Endothelial cell of umbilical vein (primary cell): ENCODE measurements at regions not wholly inside any gene's neighbourhood (a gene's known extent, or its start where the extent isn't known, plus 50 kb on each side); places are given as distances from the start of the nearest gene placed in this dataset.

Source experiments
- BruUV-seq: library from RNA; stranded (reverse); fragments of 400-500 nt; replicated peaks from 2 replicates; lab custom pipeline; 2021; lab: Mats Ljungman, UMichigan
- CTCF ChIA-PET: fragments of 300-600, 350-600 bp; sonication (Branson Sonifier 250); formaldehyde crosslinking; loops from one replicate; lab custom pipeline; 2021; ENCODE audit warnings: antibody characterized with exemption, inconsistent platforms; lab: Charles Lee
- POLR2A ChIA-PET: fragments of 300-600, 350-600 bp; sonication (Branson Sonifier 250); formaldehyde crosslinking; loops from one replicate; lab custom pipeline; 2021; ENCODE audit warnings: antibody characterized with exemption, inconsistent platforms; lab: Charles Lee
- DNase-seq: peaks from one replicate; pipeline ENCODE4 v3.0.0-alpha.2; 2011; ENCODE audit warnings: low read depth, low spot score
- FAIRE-seq: peaks from 2 replicates; lab custom pipeline; 2011; peaks lifted over from hg19 to GRCh38; lab: Jason Lieb, UNC
- H2AFZ ChIP-seq: 2 replicates; pipeline ENCODE4 v1.6.0; 2012; ENCODE audit warnings: low read depth, low read length, control low read depth, inconsistent platforms
- H3K27ac ChIP-seq: 2 replicates; pipeline ENCODE4 v1.5.1; 2011; ENCODE audit warnings: low read depth, mild to moderate bottlenecking, control low read depth, low read length, moderate library complexity; ENCODE audit not compliant: insufficient read depth
- H3K27me3 ChIP-seq, 2 experiments: 2 replicates each; pipeline versions ENCODE4 v1.6.0 to v1.6.1; 2011; ENCODE audit warnings: low read length in 2 of 2, mixed read lengths in 1 of 2; ENCODE audit not compliant: control insufficient read depth in 2 of 2, insufficient read depth in 2 of 2
- H3K36me3 ChIP-seq, 2 experiments: 2 replicates in 1 of 2; 3 replicates in 1 of 2; pipeline ENCODE4 v1.5.1; 2011; ENCODE audit warnings: low read length in 2 of 2, mild to moderate bottlenecking in 1 of 2, moderate library complexity in 1 of 2; ENCODE audit not compliant: control insufficient read depth in 2 of 2, insufficient read depth in 2 of 2; ENCODE audit errors: extremely low read depth in 1 of 2
- H3K4me1 ChIP-seq: 3 replicates; pipeline ENCODE4 v1.5.1; 2011; ENCODE audit warnings: mild to moderate bottlenecking, low read length; ENCODE audit not compliant: control insufficient read depth, insufficient read depth; ENCODE audit errors: extremely low read depth
- H3K4me2 ChIP-seq: 2 replicates; pipeline ENCODE4 v1.6.1; 2011; ENCODE audit warnings: low read length, control low read depth, mixed read lengths; ENCODE audit not compliant: insufficient read depth
- H3K4me3 ChIP-seq, 3 experiments: fragments of 200-600 bp in 1 of 3; sonication (generic), shearing (Covaris generic) in 1 of 3; replicated peaks in 1 of 3; 2 replicates each; pipeline ENCODE4 v1.5.1; 2011 to 2016; ENCODE audit warnings: control low read depth in 3 of 3, low read length in 3 of 3, mild to moderate bottlenecking in 2 of 3, inconsistent platforms in 1 of 3, low read depth in 1 of 3, moderate library complexity in 1 of 3; ENCODE audit not compliant: insufficient read depth in 1 of 3
- H3K79me2 ChIP-seq: 2 replicates; pipeline ENCODE4 v1.6.0; 2012; ENCODE audit warnings: low read length, inconsistent platforms; ENCODE audit not compliant: control insufficient read depth, insufficient read depth
- H3K9ac ChIP-seq: replicated peaks from 2 replicates; pipeline ENCODE3; 2011; ENCODE audit warnings: low read length, control low read depth; ENCODE audit not compliant: insufficient read depth; ENCODE audit errors: extremely low read depth
- H3K9me1 ChIP-seq: replicated peaks from 3 replicates; pipeline ENCODE4 v1.6.0; 2011; ENCODE audit warnings: mild to moderate bottlenecking, low read length; ENCODE audit not compliant: control insufficient read depth, insufficient read depth; ENCODE audit errors: extremely low read depth
- H3K9me3 ChIP-seq: replicated peaks from 2 replicates; pipeline ENCODE4 v1.5.1; 2012; ENCODE audit warnings: low read length, inconsistent platforms; ENCODE audit not compliant: control insufficient read depth, insufficient read depth
- H4K20me1 ChIP-seq: replicated peaks from 2 replicates; pipeline ENCODE3; 2011; ENCODE audit warnings: mild to moderate bottlenecking, low read length; ENCODE audit not compliant: control insufficient read depth, insufficient read depth; ENCODE audit errors: extremely low read depth
- CTCF ChIP-seq, 2 donors: IDR thresholded peaks; 1 replicate in 1 of 2; 2 replicates in 1 of 2; pipeline ENCODE4 v1.5.1; 2011; ENCODE audit warnings: low read length in 2 of 2, mild to moderate bottlenecking in 2 of 2, moderate library complexity in 2 of 2, control low read depth in 1 of 2, inconsistent platforms in 1 of 2, low read depth in 1 of 2; ENCODE audit not compliant: insufficient read depth in 1 of 2; ENCODE audit errors: extremely low read depth in 1 of 2
- JUN ChIP-seq: IDR thresholded peaks from 2 replicates; pipeline ENCODE4 v1.6.1; 2011; ENCODE audit warnings: borderline replicate concordance, low read depth; ENCODE audit not compliant: insufficient read length, insufficient read depth
- POLR2A ChIP-seq: IDR thresholded peaks from 2 replicates; pipeline ENCODE4 v1.6.1; 2012; ENCODE audit warnings: low read depth, mild to moderate bottlenecking, control low read depth, low read length
- POLR2AphosphoS5 ChIP-seq: IDR thresholded peaks from 2 replicates; pipeline ENCODE4 v1.6.1; 2012; ENCODE audit warnings: low read depth, mild to moderate bottlenecking, control low read depth, low read length, moderate library complexity; ENCODE audit not compliant: insufficient read depth
- dilution Hi-C: fragments of 300-500 bp; cut with MboI; formaldehyde crosslinking; loops from one replicate; pipeline ENCODE4 v1.15.0; 2019; ENCODE audit warnings: low sequenced_read_pairs; ENCODE audit not compliant: extremely low pct_ligation_motif_present
- intact Hi-C: fragments of 100-400 bp; cut with micrococcal nuclease; formaldehyde crosslinking; loops from one replicate; pipeline ENCODE4 v1.10.0; 2022

- Histone ChIP-seq H3K4me3 (no peak overlapping the region), H4K20me1 (no peaks in the 10 kb centered on the region), H3K79me2 (no peaks in the 10 kb centered on the region), H3K27ac (no peak overlapping the region), H3K36me3 (no peaks in the 10 kb centered on the region), H3K27me3 (no peaks in the 10 kb centered on the region), H3K9me3 (peaks cover 2% of the 10 kb centered on the region), H3K9ac (no peak overlapping the region), H3K4me1 (no peaks in the 10 kb centered on the region), H3K9me1 (no peaks in the 10 kb centered on the region), H2AFZ (no peak overlapping the region), H3K4me2 (no peak overlapping the region)
- TF ChIP-seq JUN (no peak), POLR2A (no peak), POLR2AphosphoS5 (no peak), CTCF (IDR thresholded peaks at IDR 0.05; ENCODE audit: extremely low read depth in 1 of 2, insufficient read depth in 1 of 2, low read depth in 1 of 2, low read length in 2 of 2) (no peak)
- FAIRE-seq (no peak), DNase-seq (no peak)
- intact Hi-C loops (no loop called here), dilution Hi-C loops (no loop called here)
- POLR2A ChIA-PET, result no interaction called here
- no TSS peak for BruUV-seq
- CTCF ChIA-PET, result no interaction called here
These were observed 306.7 kb upstream of the TBC1D5 start for GRCh38 chr3:18049096-18049495.

- Histone ChIP-seq H2AFZ (no peak overlapping the region), H3K27me3 (no peaks in the 10 kb centered on the region), H3K4me3 (no peak overlapping the region), H3K9me1 (no peaks in the 10 kb centered on the region), H3K9ac (no peak overlapping the region), H3K79me2 (no peaks in the 10 kb centered on the region), H3K4me2 (no peak overlapping the region), H3K36me3 (no peaks in the 10 kb centered on the region), H3K27ac (no peak overlapping the region), H3K9me3 (peaks cover 3% of the 10 kb centered on the region), H3K4me1 (no peaks in the 10 kb centered on the region), H4K20me1 (no peaks in the 10 kb centered on the region)
- TF ChIP-seq JUN (no peak), POLR2AphosphoS5 (no peak)
- dilution Hi-C loops (no loop called here), intact Hi-C loops (no loop called here)
- FAIRE-seq, result no peak
- BruUV-seq, result no TSS peak
- ChIA-PET CTCF (interaction anchor here (1.7 kb wide), 1 partner anchor 12 kb away, joined by 3 read pairs; no protein-coding TSS in a partner anchor), POLR2A (no interaction called here)
- no peak for DNase-seq
These were observed 304.6 kb upstream of the TBC1D5 start for GRCh38 chr3:18047052-18047451.
